OCI-LY7 (cell line): ENCODE measurements at regions not wholly inside any gene's neighbourhood (a gene's known extent, or its start where the extent isn't known, plus 50 kb on each side); places are given as distances from the start of the nearest gene placed in this dataset.

Experiments used
- BruUV-seq: library from RNA; stranded (reverse); fragments of 400-500 nt; replicated peaks from 2 replicates; lab custom pipeline; 2021; lab: Mats Ljungman, UMichigan
- CTCF ChIA-PET: fragments of 300-600 bp; sonication (Branson Sonifier 250); formaldehyde crosslinking; loops from one replicate; lab custom pipeline; 2022; ENCODE audit warnings: antibody characterized with exemption; ENCODE audit not compliant: unreplicated experiment; lab: Charles Lee
- POLR2A ChIA-PET: fragments of 300-600 bp; sonication (Branson Sonifier 250); formaldehyde crosslinking; loops from one replicate; lab custom pipeline; 2022; ENCODE audit warnings: antibody characterized with exemption; lab: Charles Lee
- DNase-seq: peaks from one replicate; pipeline ENCODE4 v3.0.0-alpha.2; 2015; ENCODE audit warnings: low spot score
- H2AFZ ChIP-seq: fragments of 200-600 bp; sonication (generic), shearing (Covaris generic); 2 replicates; pipeline ENCODE4 v1.6.1; 2014; ENCODE audit warnings: mild to moderate bottlenecking, antibody characterized with exemption, low read length, moderate library complexity
- H3K27ac ChIP-seq: fragments of 200-600 bp; sonication (generic); 2 replicates; pipeline ENCODE4 v1.5.1; 2014; ENCODE audit warnings: mixed run types, low read depth, mild to moderate bottlenecking, moderate library complexity, low read length, inconsistent platforms; ENCODE audit not compliant: poor library complexity, severe bottlenecking
- H3K36me3 ChIP-seq: fragments of 200-600 bp; sonication (generic); 2 replicates; pipeline ENCODE4 v1.6.1; 2014; ENCODE audit warnings: mild to moderate bottlenecking, antibody characterized with exemption, low read length, moderate library complexity, mixed read lengths; ENCODE audit not compliant: insufficient read depth
- H3K4me1 ChIP-seq: fragments of 200-600 bp; sonication (generic); 2 replicates; pipeline ENCODE4 v1.5.1; 2014; ENCODE audit warnings: mild to moderate bottlenecking, low read length; ENCODE audit not compliant: insufficient read depth, poor library complexity, severe bottlenecking
- H3K4me2 ChIP-seq: fragments of 200-600 bp; sonication (generic); 2 replicates; pipeline ENCODE4 v1.6.1; 2014; ENCODE audit warnings: mild to moderate bottlenecking, low read length
- H3K4me3 ChIP-seq: fragments of 200-600 bp; sonication (generic); 2 replicates; pipeline ENCODE4 v1.5.1; 2014; ENCODE audit warnings: mild to moderate bottlenecking, low read depth, low read length; ENCODE audit not compliant: poor library complexity, severe bottlenecking
- H3K79me2 ChIP-seq: fragments of 200-600 bp; sonication (generic); 2 replicates; pipeline ENCODE4 v1.6.1; 2016; ENCODE audit warnings: low read depth, mild to moderate bottlenecking, low read length, moderate library complexity, mixed read lengths; ENCODE audit not compliant: insufficient read depth
- H3K9me2 ChIP-seq: fragments of 200-600 bp; sonication (generic); 2 replicates; pipeline ENCODE4 v1.6.1; 2016; ENCODE audit warnings: mild to moderate bottlenecking, low read length, mixed read lengths; ENCODE audit not compliant: insufficient read depth
- H3K9me3 ChIP-seq: fragments of 200-600 bp; sonication (generic); 2 replicates; pipeline ENCODE4 v1.6.1; 2014; ENCODE audit warnings: mild to moderate bottlenecking, mixed run types, low read length, mixed read lengths
- H4K20me1 ChIP-seq: fragments of 200-600 bp; sonication (generic); 2 replicates; pipeline ENCODE4 v1.6.1; 2014; ENCODE audit warnings: mild to moderate bottlenecking, antibody characterized with exemption, low read length, moderate library complexity, mixed read lengths; ENCODE audit not compliant: insufficient read depth
- CTCF ChIP-seq: fragments of 200-600 bp; sonication (generic); conservative IDR thresholded peaks from 2 replicates; pipeline ENCODE4 v1.5.1; 2014; ENCODE audit warnings: mild to moderate bottlenecking, antibody characterized with exemption, low read length, moderate library complexity, mixed read lengths
- EZH2phosphoT487 ChIP-seq: fragments of 200-600 bp; sonication (generic); IDR thresholded peaks from 2 replicates; pipeline ENCODE4 v1.6.1; 2018; ENCODE audit warnings: low read depth, borderline replicate concordance, mild to moderate bottlenecking, mixed run types, antibody characterized with exemption, low read length, moderate library complexity, mixed read lengths
- intact Hi-C: fragments of 100-400 bp; cut with micrococcal nuclease; formaldehyde crosslinking; loops from one replicate; pipeline ENCODE4 v1.10.0; 2022; ENCODE audit not compliant: unreplicated experiment

DNA sequence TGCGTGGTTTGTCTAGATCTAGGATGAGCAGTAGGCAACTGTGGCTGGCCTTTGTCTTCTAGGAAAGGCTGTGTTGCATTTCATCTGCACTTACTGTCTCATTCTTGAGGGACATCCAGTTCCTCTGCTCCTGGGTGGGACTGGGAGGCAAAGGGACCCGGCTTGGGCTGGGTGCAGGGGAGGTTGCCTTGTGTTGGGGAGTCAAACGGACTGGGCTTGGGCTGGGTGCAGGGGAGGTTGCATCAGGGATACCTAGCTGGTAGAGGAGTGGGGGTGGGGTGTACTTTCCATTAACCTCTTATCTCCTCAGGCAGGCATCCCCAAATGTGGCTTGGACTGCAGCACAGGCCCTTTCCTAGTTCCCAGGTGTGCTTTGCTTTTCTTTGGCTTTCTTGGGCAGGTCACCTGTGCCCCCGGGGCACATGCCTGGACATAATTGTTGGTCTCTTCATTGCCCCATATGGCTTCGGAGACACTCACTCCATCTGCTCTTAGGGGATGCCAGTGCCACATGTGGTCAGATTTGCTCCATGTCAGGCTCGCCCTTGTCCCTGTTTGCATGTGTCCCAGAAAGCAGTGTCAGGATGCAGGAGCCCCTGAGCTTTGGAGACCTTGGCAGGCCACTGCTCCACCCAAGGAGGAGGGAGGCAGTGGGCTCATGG, 1682.9 kb downstream of the TP53TG3F start:
- H3K9me2 ChIP-seq: no peaks in the 10 kb centered on the region
- no peaks in the 10 kb centered on the region for H3K4me1 ChIP-seq
- no peaks in the 10 kb centered on the region for H3K9me3 ChIP-seq
- H3K27ac ChIP-seq: no peak overlapping the region
- no peak overlapping the region for H3K4me2 ChIP-seq
- BruUV-seq: no TSS peak
- no peak for DNase-seq
- H3K79me2 ChIP-seq: no peaks in the 10 kb centered on the region
- intact Hi-C loops: no loop called here
- H4K20me1 ChIP-seq: no peaks in the 10 kb centered on the region
- no peaks in the 10 kb centered on the region for H3K36me3 ChIP-seq
- CTCF ChIA-PET: no interaction called here
- no peak overlapping the region for H2AFZ ChIP-seq
- H3K4me3 ChIP-seq: no peak overlapping the region
- no peak for TF ChIP-seq EZH2phosphoT487
- no peak for TF ChIP-seq CTCF
- POLR2A ChIA-PET: no interaction called here

- Histone ChIP-seq H3K4me2 (no peak overlapping the region), H3K4me3 (no peak overlapping the region), H3K27ac (no peak overlapping the region), H2AFZ (no peak overlapping the region), H3K9me3 (no peaks in the 10 kb centered on the region), H4K20me1 (no peaks in the 10 kb centered on the region), H3K79me2 (no peaks in the 10 kb centered on the region), H3K9me2 (no peaks in the 10 kb centered on the region), H3K4me1 (no peaks in the 10 kb centered on the region), H3K36me3 (no peaks in the 10 kb centered on the region)
- intact Hi-C loops: no loop called here
- CTCF ChIA-PET: no interaction called here
- BruUV-seq: no TSS peak
- TF ChIP-seq EZH2phosphoT487 (no peak), CTCF (no peak)
- no peak for DNase-seq
- POLR2A ChIA-PET: no interaction called here
Observed at GRCh38 chr16:35142809-35143192, 1683.4 kb downstream of the TP53TG3F start.

- no peaks in the 10 kb centered on the region for H3K9me2 ChIP-seq
- no peak for TF ChIP-seq CTCF
- no peak for TF ChIP-seq EZH2phosphoT487
- H2AFZ ChIP-seq: no peak overlapping the region
- no peaks in the 10 kb centered on the region for H4K20me1 ChIP-seq
- H3K79me2 ChIP-seq: no peaks in the 10 kb centered on the region
- no peak overlapping the region for H3K4me3 ChIP-seq
- BruUV-seq: no TSS peak
- no peak overlapping the region for H3K4me2 ChIP-seq
- ChIA-PET POLR2A (no interaction called here), CTCF (no interaction called here)
- intact Hi-C loops: no loop called here
- no peaks in the 10 kb centered on the region for H3K9me3 ChIP-seq
- no peaks in the 10 kb centered on the region for H3K4me1 ChIP-seq
- no peaks in the 10 kb centered on the region for H3K36me3 ChIP-seq
- no peak for DNase-seq
- H3K27ac ChIP-seq: no peak overlapping the region
Observed at GRCh38 chr16:35144212-35144932, 1685.0 kb downstream of the TP53TG3F start.
